B cell (primary cell): ENCODE measurements at regions not wholly inside any gene's neighbourhood (a gene's known extent, or its start where the extent isn't known, plus 50 kb on each side); places are given as distances from the start of the nearest gene placed in this dataset.

ENCODE experiments used
- ATAC-seq: fragments of 200-7000 bp; cut with Tn5 transposase; one replicate; pipeline ENCODE4 v1.10.0; 2021; ENCODE audit warnings: low read depth, mild to moderate bottlenecking, moderate number of reproducible peaks, moderate library complexity
- CTCF ChIA-PET: fragments of 350-600 bp; sonication (Branson Sonifier 250); formaldehyde crosslinking; loops from one replicate; lab custom pipeline; 2021; ENCODE audit warnings: antibody characterized with exemption, inconsistent platforms; lab: Charles Lee
- POLR2A ChIA-PET: fragments of 350-600 bp; sonication (Branson Sonifier 250); formaldehyde crosslinking; loops from one replicate; lab custom pipeline; 2021; ENCODE audit warnings: antibody characterized with exemption; lab: Charles Lee
- DNase-seq: peaks from one replicate; pipeline ENCODE4 v3.0.0; 2013
- H2AFZ ChIP-seq: 2 replicates; pipeline ENCODE4 v1.6.1; 2012; ENCODE audit warnings: mild to moderate bottlenecking, low read depth, low read length; ENCODE audit not compliant: insufficient read depth, poor library complexity, severe bottlenecking
- H3K27ac ChIP-seq, 2 donors: 1 replicate in 1 of 2; 2 replicates in 1 of 2; pipeline ENCODE4 v1.5.1; 2012 to 2013; ENCODE audit warnings: low read length in 2 of 2, mild to moderate bottlenecking in 2 of 2, moderate library complexity in 1 of 2
- H3K27me3 ChIP-seq, 4 experiments: fragments of 200-600 bp in 1 of 4; sonication (generic) in 1 of 4; replicated peaks in 1 of 4; 1 replicate in 2 of 4; 2 replicates in 2 of 4; pipeline versions ENCODE4 v1.6.1 to v1.7.0; 2013 to 2016; ENCODE audit warnings: low read length in 3 of 4, mild to moderate bottlenecking in 2 of 4, mixed read lengths in 1 of 4, moderate library complexity in 1 of 4; ENCODE audit not compliant: insufficient read depth in 4 of 4, control insufficient read depth in 3 of 4; ENCODE audit errors: control extremely low read depth in 1 of 4
- H3K36me3 ChIP-seq, 2 experiments: replicated peaks in 1 of 2; 1 replicate in 1 of 2; 2 replicates in 1 of 2; pipeline versions ENCODE4 v1.6.1 to v1.7.1; 2013; ENCODE audit warnings: low read length in 1 of 2; ENCODE audit not compliant: insufficient read depth in 2 of 2, control insufficient read depth in 1 of 2; ENCODE audit errors: control extremely low read depth in 1 of 2, extremely low read depth in 1 of 2
- H3K4me1 ChIP-seq, 2 donors: fragments of 200-600 bp in 1 of 2; sonication (generic) in 1 of 2; 1 replicate in 1 of 2; 2 replicates in 1 of 2; pipeline versions ENCODE4 v1.5.1 to v1.6.1; 2013 to 2017; ENCODE audit warnings: low read length in 2 of 2; ENCODE audit not compliant: control insufficient read depth in 2 of 2, insufficient read depth in 2 of 2
- H3K4me2 ChIP-seq: replicated peaks from 2 replicates; pipeline ENCODE3; 2012; ENCODE audit warnings: mild to moderate bottlenecking, low read depth, low read length; ENCODE audit not compliant: poor library complexity, severe bottlenecking
- H3K4me3 ChIP-seq, 5 experiments: fragments of 200-600 bp in 1 of 5; sonication (generic) in 1 of 5; 1 replicate in 3 of 5; 2 replicates in 2 of 5; pipeline versions ENCODE4 v1.5.1 to v1.7.0; 2011 to 2016; ENCODE audit warnings: low read length in 4 of 5, mild to moderate bottlenecking in 4 of 5, low read depth in 2 of 5, control low read depth in 1 of 5, moderate library complexity in 1 of 5; ENCODE audit not compliant: insufficient read depth in 1 of 5; ENCODE audit errors: control extremely low read depth in 1 of 5, extremely low read depth in 1 of 5
- H3K79me2 ChIP-seq: fragments of 200-600 bp; sonication (generic); one replicate; pipeline ENCODE4 v1.6.0; 2016; ENCODE audit warnings: low read length; ENCODE audit not compliant: control insufficient read depth, insufficient read depth
- H3K9ac ChIP-seq: fragments of 200-600 bp; sonication (generic); 2 replicates; pipeline ENCODE4 v1.6.1; 2017; ENCODE audit warnings: mild to moderate bottlenecking, low read length, moderate library complexity
- H3K9me3 ChIP-seq, 3 donors: one replicate each; pipeline versions ENCODE4 v1.6.1 to v1.7.1; 2013; ENCODE audit warnings: low read length in 2 of 3; ENCODE audit not compliant: control insufficient read depth in 2 of 3, insufficient read depth in 1 of 3; ENCODE audit errors: control extremely low read depth in 1 of 3
- H4K20me1 ChIP-seq: 2 replicates; pipeline ENCODE4 v1.6.0; 2012; ENCODE audit warnings: mild to moderate bottlenecking, low read length; ENCODE audit not compliant: insufficient read depth, control insufficient read depth, poor library complexity, severe bottlenecking
- H3K27ac Mint-ChIP-seq: one replicate; pipeline ENCODE4 v1.8.0; 2021; ENCODE audit warnings: mixed read lengths
- H3K27me3 Mint-ChIP-seq: one replicate; pipeline ENCODE4 v1.8.0; 2021; ENCODE audit warnings: mixed read lengths
- H3K4me1 Mint-ChIP-seq: one replicate; pipeline ENCODE4 v1.8.0; 2021; ENCODE audit warnings: mixed read lengths
- H3K4me3 Mint-ChIP-seq: one replicate; pipeline ENCODE4 v1.8.0; 2021; ENCODE audit warnings: mixed read lengths
- H3K9me3 Mint-ChIP-seq: one replicate; pipeline ENCODE4 v1.8.0; 2022; ENCODE audit warnings: mixed read lengths; ENCODE audit not compliant: insufficient read depth
- EZH2 ChIP-seq: IDR thresholded peaks from 2 replicates; pipeline ENCODE4 v1.6.1; 2012; ENCODE audit warnings: borderline replicate concordance, low read depth, mild to moderate bottlenecking, moderate library complexity, low read length; ENCODE audit not compliant: insufficient read depth, poor library complexity, severe bottlenecking
- WGBS: methylation state at CpG from one replicate; pipeline ENCODE4 v1.1.5; 2013; ENCODE audit warnings: missing lambda C conversion rate; ENCODE audit not compliant: insufficient coverage; 5-methylcytosine and 5-hydroxymethylcytosine counted together
- intact Hi-C: fragments of 100-400 bp; cut with micrococcal nuclease; formaldehyde crosslinking; loops from one replicate; pipeline ENCODE4 v1.10.0; 2022
- TF ChIP-seq, protein P1 (sequence below): fragments of 200-600 bp; IDR thresholded peaks from one replicate; pipeline ENCODE4 v1.8.0; 2022; ENCODE audit warnings: antibody characterized with exemption, mild to moderate bottlenecking

DNA sequence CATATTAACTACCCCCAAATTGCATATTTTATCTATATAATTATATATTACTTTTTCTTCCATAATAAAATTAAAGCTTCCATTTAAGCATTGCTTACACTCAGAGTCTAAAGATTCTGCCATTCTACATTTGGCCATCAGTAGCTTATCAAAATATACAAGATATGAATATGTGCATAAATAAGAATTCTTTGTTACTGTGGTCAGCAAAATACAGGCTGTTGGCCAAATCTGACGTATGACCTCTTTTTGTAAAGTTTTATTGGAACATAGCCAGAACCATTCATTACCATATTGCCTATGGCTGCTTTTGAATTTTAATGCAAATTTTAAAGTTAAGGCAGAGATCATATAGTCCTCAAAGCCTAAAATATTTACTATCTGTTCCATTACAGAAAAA lies 643.9 kb upstream of the VRK2 start:
- Mint-ChIP-seq H3K4me1 (no peaks in the 10 kb centered on the region), H3K27ac (no peak overlapping the region), H3K27me3 (no peaks in the 10 kb centered on the region), H3K9me3 (no peaks in the 10 kb centered on the region), H3K4me3 (no peak overlapping the region)
- TF ChIP-seq, protein P1, sequence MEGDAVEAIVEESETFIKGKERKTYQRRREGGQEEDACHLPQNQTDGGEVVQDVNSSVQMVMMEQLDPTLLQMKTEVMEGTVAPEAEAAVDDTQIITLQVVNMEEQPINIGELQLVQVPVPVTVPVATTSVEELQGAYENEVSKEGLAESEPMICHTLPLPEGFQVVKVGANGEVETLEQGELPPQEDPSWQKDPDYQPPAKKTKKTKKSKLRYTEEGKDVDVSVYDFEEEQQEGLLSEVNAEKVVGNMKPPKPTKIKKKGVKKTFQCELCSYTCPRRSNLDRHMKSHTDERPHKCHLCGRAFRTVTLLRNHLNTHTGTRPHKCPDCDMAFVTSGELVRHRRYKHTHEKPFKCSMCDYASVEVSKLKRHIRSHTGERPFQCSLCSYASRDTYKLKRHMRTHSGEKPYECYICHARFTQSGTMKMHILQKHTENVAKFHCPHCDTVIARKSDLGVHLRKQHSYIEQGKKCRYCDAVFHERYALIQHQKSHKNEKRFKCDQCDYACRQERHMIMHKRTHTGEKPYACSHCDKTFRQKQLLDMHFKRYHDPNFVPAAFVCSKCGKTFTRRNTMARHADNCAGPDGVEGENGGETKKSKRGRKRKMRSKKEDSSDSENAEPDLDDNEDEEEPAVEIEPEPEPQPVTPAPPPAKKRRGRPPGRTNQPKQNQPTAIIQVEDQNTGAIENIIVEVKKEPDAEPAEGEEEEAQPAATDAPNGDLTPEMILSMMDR, result no peak
- no peak for TF ChIP-seq EZH2
- Histone ChIP-seq H3K27me3 (no peaks in the 10 kb centered on the region), H3K9ac (no peak overlapping the region), H3K27ac (no peak overlapping the region), H2AFZ (no peak overlapping the region), H3K4me1 (no peaks in the 10 kb centered on the region), H3K4me3 (no peak overlapping the region), H3K36me3 (no peaks in the 10 kb centered on the region), H3K4me2 (no peak overlapping the region), H3K79me2 (no peaks in the 10 kb centered on the region), H3K9me3 (peaks cover 0 to 4% (median 0%) of the 10 kb centered on the region in 3 donors), H4K20me1 (no peaks in the 10 kb centered on the region)
- no CpG with 5 or more reads among the region's 1 CpG for WGBS
- ChIA-PET POLR2A (no interaction called here), CTCF (no interaction called here)
- DNase-seq, result no peak
- intact Hi-C loops, result no loop called here
- no peak for ATAC-seq

DNA sequence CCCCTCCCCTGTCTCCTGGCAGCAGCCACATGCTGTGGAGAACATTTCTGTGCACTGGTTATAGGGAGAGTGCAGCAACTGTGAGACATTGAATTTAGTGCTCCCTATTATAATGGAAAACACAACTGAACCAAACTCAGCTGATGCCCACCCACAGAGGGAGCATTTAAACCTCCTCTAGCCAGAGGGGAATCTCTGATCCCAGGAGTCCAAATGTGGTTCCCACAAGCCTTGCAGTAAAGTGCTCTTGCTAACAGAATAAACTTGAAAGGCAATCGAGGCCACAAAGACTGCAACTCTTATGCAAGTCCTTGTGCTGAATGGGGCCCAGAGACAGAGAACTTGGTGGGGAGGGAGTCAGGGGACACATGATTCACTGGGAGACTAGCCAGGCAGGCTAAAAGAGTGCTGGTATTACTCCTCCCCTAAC lies 638.8 kb upstream of the VRK2 start:
- H3K27me3 ChIP-seq, result no peaks in the 10 kb centered on the region
- H2AFZ ChIP-seq, result no peak overlapping the region
- no peaks in the 10 kb centered on the region for H3K36me3 ChIP-seq
- intact Hi-C loops, result no loop called here
- H3K4me1 ChIP-seq, result no peaks in the 10 kb centered on the region
- H3K4me3 ChIP-seq, result no peak overlapping the region
- no peak overlapping the region for H3K4me2 ChIP-seq
- no peak for TF ChIP-seq EZH2
- TF ChIP-seq, protein P1, result no peak
- no peak for DNase-seq
- no peak overlapping the region for H3K27ac Mint-ChIP-seq
- peaks cover 7% of the 10 kb centered on the region for H3K9me3 Mint-ChIP-seq
- H4K20me1 ChIP-seq, result no peaks in the 10 kb centered on the region
- H3K9me3 ChIP-seq, result peaks cover 0 to 1% (median 0%) of the 10 kb centered on the region in 3 donors
- H3K79me2 ChIP-seq, result no peaks in the 10 kb centered on the region
- no peak overlapping the region for H3K9ac ChIP-seq
- CTCF ChIA-PET, result no interaction called here
- H3K27ac ChIP-seq, result no peak overlapping the region
- H3K4me3 Mint-ChIP-seq, result no peak overlapping the region
- no peaks in the 10 kb centered on the region for H3K27me3 Mint-ChIP-seq
- ATAC-seq, result no peak
- POLR2A ChIA-PET, result no interaction called here
- H3K4me1 Mint-ChIP-seq, result no peaks in the 10 kb centered on the region
- WGBS, result 88% methylated on average over 1 of the region's 1 CpG
